ENCODE measurements at regions not wholly inside any gene's neighbourhood (a gene's known extent, or its start where the extent isn't known, plus 50 kb on each side); places are given as distances from the start of the nearest gene placed in this dataset.

GRCh38 chr13:104382951-104383350, 1316.7 kb upstream of the SLC10A2 start:
- H3K4me1 ChIP-seq = no peaks in the 10 kb centered on the region
- TF ChIP-seq POLR2A (IDR thresholded peaks at IDR 0.05; ENCODE audit: low read depth) (no peak), CTCF (IDR thresholded peaks at IDR 0.05) (no peak), EP300 (IDR thresholded peaks at IDR 0.05) (no peak), POLR2AphosphoS5 (IDR thresholded peaks at IDR 0.05) (no peak)
- no peak overlapping the region for H3K27ac ChIP-seq (replicated peaks in 1 of 4)
- H3K36me3 ChIP-seq = no peaks in the 10 kb centered on the region
- 47% methylated on average over 1 of the region's 1 CpG for WGBS
- intact Hi-C loops (cut with DNase I) = no loop called here
- no peaks in the 10 kb centered on the region for H3K9me3 ChIP-seq
- no peaks in the 10 kb centered on the region for H3K27me3 ChIP-seq
- no peak for DNase-seq (ENCODE audit: extremely low spot score)
- H3K4me3 ChIP-seq = no peak overlapping the region

GRCh38 chr13:104376588-104376987, 1310.4 kb upstream of the SLC10A2 start:
- Histone ChIP-seq H3K27me3 (no peaks in the 10 kb centered on the region), H3K9me3 (no peaks in the 10 kb centered on the region), H3K4me1 (no peaks in the 10 kb centered on the region), H3K4me3 (no peak overlapping the region), H3K27ac (replicated peaks in 1 of 4) (no peak overlapping the region), H3K36me3 (no peaks in the 10 kb centered on the region)
- no peak for DNase-seq (ENCODE audit: extremely low spot score)
- TF ChIP-seq POLR2AphosphoS5 (IDR thresholded peaks at IDR 0.05) (no peak), EP300 (IDR thresholded peaks at IDR 0.05) (no peak), POLR2A (IDR thresholded peaks at IDR 0.05; ENCODE audit: low read depth) (no peak), CTCF (IDR thresholded peaks at IDR 0.05) (no peak)
- intact Hi-C loops (cut with DNase I) = no loop called here
- WGBS = 89% methylated on average over 1 of the region's 1 CpG

- H3K9me3 ChIP-seq = no peaks in the 10 kb centered on the region
- TF ChIP-seq POLR2AphosphoS5 (IDR thresholded peaks at IDR 0.05) (no peak), CTCF (IDR thresholded peaks at IDR 0.05) (no peak), EP300 (IDR thresholded peaks at IDR 0.05) (no peak), POLR2A (IDR thresholded peaks at IDR 0.05; ENCODE audit: low read depth) (no peak)
- no peak overlapping the region for H3K4me3 ChIP-seq
- 87% methylated on average over 1 of the region's 1 CpG for WGBS
- no peak overlapping the region for H3K27ac ChIP-seq (replicated peaks in 1 of 4)
- DNase-seq (ENCODE audit: extremely low spot score) = no peak
- intact Hi-C loops (cut with DNase I) = no loop called here
- H3K36me3 ChIP-seq = no peaks in the 10 kb centered on the region
- no peaks in the 10 kb centered on the region for H3K27me3 ChIP-seq
- H3K4me1 ChIP-seq = no peaks in the 10 kb centered on the region
Measured at GRCh38 chr13:104375614-104376013, 1309.4 kb upstream of the SLC10A2 start.

- Histone ChIP-seq H3K27ac (replicated peaks in 1 of 4) (no peak overlapping the region), H3K9me3 (no peaks in the 10 kb centered on the region), H3K36me3 (no peaks in the 10 kb centered on the region), H3K4me3 (no peak overlapping the region), H3K4me1 (no peaks in the 10 kb centered on the region), H3K27me3 (no peaks in the 10 kb centered on the region)
- 44% methylated on average over 6 of the region's 6 CpGs for WGBS
- TF ChIP-seq POLR2A (IDR thresholded peaks at IDR 0.05; ENCODE audit: low read depth) (no peak), POLR2AphosphoS5 (IDR thresholded peaks at IDR 0.05) (no peak), EP300 (IDR thresholded peaks at IDR 0.05) (no peak), CTCF (IDR thresholded peaks at IDR 0.05) (no peak)
- intact Hi-C loops (cut with DNase I) = no loop called here
- DNase-seq (ENCODE audit: extremely low spot score) = no peak
Measured at GRCh38 chr13:104372095-104372655, 1306.0 kb upstream of the SLC10A2 start.

- H3K9me3 ChIP-seq = peaks cover 0 to 5% (median 0%) of the 10 kb centered on the region in 4 donors
- H3K27ac ChIP-seq (replicated peaks in 1 of 4) = no peak overlapping the region
- intact Hi-C loops (cut with DNase I) = no loop called here
- H3K4me1 ChIP-seq = no peaks in the 10 kb centered on the region
- no peak overlapping the region for H3K4me3 ChIP-seq
- WGBS = 91% methylated on average over 2 of the region's 2 CpGs
- TF ChIP-seq CTCF (IDR thresholded peaks at IDR 0.05) (no peak), POLR2AphosphoS5 (IDR thresholded peaks at IDR 0.05) (no peak), EP300 (IDR thresholded peaks at IDR 0.05) (no peak), POLR2A (IDR thresholded peaks at IDR 0.05; ENCODE audit: low read depth) (no peak)
- no peak for DNase-seq (ENCODE audit: extremely low spot score)
- no peaks in the 10 kb centered on the region for H3K36me3 ChIP-seq
- no peaks in the 10 kb centered on the region for H3K27me3 ChIP-seq
Measured at GRCh38 chr13:104365430-104365829, 1299.2 kb upstream of the SLC10A2 start.

Data from esophagus muscularis mucosa (tissue), 4 donors.